ENCODE measurements at regions not wholly inside any gene's neighbourhood (a gene's known extent, or its start where the extent isn't known, plus 50 kb on each side); places are given as distances from the start of the nearest gene placed in this dataset.

DNA sequence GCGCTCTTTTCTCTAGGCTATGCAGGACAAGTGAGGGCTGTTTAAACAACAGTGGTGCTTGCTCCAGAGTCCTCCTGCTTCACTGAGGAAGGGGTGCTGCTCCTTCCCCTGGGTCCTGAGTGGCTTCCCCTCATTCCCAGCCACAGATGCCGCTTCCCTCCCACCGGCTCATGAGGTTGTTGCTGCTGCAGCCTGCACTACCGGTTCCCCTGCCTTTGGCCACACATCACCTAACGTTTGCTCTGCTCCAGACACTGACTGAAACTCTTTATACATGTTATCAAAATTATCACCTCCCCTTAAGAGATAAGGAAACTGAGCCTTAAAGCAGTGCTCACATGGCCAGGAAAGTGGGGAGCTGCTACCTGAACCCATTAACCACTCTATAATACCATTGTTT lies 130.8 kb upstream of the LGALSL start:
- TF ChIP-seq POLR2AphosphoS5 (IDR thresholded peaks at IDR 0.05; ENCODE audit: low read depth) (no peak), EZH2 (IDR thresholded peaks at IDR 0.05; ENCODE audit: low read depth, unreplicated experiment) (no peak), ZNF114 (CRISPR knock-in tag; IDR thresholded peaks at IDR 0.05) (no peak), STAT1 (IDR thresholded peaks at IDR 0.05; ENCODE audit: unreplicated experiment) (no peak), ZNF331 (CRISPR knock-in tag; IDR thresholded peaks at IDR 0.05; ENCODE audit: low read depth) (no peak), EZH2phosphoT487 (IDR thresholded peaks at IDR 0.05; ENCODE audit: unreplicated experiment) (no peak), JUNB (IDR thresholded peaks at IDR 0.05; ENCODE audit: unreplicated experiment) (no peak), CREB1 (CRISPR knock-in tag; IDR thresholded peaks at IDR 0.05; ENCODE audit: low read depth) (no peak), NANOG (IDR thresholded peaks at IDR 0.05; ENCODE audit: borderline replicate concordance) (no peak)
- TF ChIP-seq, protein P1, sequence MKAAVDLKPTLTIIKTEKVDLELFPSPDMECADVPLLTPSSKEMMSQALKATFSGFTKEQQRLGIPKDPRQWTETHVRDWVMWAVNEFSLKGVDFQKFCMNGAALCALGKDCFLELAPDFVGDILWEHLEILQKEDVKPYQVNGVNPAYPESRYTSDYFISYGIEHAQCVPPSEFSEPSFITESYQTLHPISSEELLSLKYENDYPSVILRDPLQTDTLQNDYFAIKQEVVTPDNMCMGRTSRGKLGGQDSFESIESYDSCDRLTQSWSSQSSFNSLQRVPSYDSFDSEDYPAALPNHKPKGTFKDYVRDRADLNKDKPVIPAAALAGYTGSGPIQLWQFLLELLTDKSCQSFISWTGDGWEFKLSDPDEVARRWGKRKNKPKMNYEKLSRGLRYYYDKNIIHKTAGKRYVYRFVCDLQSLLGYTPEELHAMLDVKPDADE (IDR thresholded peaks at IDR 0.05), result no peak
- TF ChIP-seq, protein P2, sequence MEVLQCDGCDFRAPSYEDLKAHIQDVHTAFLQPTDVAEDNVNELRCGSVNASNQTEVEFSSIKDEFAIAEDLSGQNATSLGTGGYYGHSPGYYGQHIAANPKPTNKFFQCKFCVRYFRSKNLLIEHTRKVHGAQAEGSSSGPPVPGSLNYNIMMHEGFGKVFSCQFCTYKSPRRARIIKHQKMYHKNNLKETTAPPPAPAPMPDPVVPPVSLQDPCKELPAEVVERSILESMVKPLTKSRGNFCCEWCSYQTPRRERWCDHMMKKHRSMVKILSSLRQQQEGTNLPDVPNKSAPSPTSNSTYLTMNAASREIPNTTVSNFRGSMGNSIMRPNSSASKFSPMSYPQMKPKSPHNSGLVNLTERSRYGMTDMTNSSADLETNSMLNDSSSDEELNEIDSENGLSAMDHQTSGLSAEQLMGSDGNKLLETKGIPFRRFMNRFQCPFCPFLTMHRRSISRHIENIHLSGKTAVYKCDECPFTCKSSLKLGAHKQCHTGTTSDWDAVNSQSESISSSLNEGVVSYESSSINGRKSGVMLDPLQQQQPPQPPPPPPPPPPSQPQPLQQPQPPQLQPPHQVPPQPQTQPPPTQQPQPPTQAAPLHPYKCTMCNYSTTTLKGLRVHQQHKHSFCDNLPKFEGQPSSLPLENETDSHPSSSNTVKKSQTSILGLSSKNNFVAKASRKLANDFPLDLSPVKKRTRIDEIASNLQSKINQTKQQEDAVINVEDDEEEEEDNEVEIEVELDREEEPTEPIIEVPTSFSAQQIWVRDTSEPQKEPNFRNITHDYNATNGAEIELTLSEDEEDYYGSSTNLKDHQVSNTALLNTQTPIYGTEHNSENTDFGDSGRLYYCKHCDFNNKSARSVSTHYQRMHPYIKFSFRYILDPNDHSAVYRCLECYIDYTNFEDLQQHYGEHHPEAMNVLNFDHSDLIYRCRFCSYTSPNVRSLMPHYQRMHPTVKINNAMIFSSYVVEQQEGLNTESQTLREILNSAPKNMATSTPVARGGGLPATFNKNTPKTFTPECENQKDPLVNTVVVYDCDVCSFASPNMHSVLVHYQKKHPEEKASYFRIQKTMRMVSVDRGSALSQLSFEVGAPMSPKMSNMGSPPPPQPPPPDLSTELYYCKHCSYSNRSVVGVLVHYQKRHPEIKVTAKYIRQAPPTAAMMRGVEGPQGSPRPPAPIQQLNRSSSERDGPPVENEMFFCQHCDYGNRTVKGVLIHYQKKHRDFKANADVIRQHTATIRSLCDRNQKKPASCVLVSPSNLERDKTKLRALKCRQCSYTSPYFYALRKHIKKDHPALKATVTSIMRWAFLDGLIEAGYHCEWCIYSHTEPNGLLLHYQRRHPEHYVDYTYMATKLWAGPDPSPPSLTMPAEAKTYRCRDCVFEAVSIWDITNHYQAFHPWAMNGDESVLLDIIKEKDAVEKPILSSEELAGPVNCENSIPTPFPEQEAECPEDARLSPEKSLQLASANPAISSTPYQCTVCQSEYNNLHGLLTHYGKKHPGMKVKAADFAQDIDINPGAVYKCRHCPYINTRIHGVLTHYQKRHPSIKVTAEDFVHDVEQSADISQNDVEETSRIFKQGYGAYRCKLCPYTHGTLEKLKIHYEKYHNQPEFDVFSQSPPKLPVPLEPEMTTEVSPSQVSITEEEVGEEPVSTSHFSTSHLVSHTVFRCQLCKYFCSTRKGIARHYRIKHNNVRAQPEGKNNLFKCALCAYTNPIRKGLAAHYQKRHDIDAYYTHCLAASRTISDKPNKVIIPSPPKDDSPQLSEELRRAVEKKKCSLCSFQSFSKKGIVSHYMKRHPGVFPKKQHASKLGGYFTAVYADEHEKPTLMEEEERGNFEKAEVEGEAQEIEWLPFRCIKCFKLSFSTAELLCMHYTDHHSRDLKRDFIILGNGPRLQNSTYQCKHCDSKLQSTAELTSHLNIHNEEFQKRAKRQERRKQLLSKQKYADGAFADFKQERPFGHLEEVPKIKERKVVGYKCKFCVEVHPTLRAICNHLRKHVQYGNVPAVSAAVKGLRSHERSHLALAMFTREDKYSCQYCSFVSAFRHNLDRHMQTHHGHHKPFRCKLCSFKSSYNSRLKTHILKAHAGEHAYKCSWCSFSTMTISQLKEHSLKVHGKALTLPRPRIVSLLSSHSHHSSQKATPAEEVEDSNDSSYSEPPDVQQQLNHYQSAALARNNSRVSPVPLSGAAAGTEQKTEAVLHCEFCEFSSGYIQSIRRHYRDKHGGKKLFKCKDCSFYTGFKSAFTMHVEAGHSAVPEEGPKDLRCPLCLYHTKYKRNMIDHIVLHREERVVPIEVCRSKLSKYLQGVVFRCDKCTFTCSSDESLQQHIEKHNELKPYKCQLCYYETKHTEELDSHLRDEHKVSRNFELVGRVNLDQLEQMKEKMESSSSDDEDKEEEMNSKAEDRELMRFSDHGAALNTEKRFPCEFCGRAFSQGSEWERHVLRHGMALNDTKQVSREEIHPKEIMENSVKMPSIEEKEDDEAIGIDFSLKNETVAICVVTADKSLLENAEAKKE (CRISPR knock-in tag; IDR thresholded peaks at IDR 0.05), result no peak
- TF ChIP-seq, protein P3, sequence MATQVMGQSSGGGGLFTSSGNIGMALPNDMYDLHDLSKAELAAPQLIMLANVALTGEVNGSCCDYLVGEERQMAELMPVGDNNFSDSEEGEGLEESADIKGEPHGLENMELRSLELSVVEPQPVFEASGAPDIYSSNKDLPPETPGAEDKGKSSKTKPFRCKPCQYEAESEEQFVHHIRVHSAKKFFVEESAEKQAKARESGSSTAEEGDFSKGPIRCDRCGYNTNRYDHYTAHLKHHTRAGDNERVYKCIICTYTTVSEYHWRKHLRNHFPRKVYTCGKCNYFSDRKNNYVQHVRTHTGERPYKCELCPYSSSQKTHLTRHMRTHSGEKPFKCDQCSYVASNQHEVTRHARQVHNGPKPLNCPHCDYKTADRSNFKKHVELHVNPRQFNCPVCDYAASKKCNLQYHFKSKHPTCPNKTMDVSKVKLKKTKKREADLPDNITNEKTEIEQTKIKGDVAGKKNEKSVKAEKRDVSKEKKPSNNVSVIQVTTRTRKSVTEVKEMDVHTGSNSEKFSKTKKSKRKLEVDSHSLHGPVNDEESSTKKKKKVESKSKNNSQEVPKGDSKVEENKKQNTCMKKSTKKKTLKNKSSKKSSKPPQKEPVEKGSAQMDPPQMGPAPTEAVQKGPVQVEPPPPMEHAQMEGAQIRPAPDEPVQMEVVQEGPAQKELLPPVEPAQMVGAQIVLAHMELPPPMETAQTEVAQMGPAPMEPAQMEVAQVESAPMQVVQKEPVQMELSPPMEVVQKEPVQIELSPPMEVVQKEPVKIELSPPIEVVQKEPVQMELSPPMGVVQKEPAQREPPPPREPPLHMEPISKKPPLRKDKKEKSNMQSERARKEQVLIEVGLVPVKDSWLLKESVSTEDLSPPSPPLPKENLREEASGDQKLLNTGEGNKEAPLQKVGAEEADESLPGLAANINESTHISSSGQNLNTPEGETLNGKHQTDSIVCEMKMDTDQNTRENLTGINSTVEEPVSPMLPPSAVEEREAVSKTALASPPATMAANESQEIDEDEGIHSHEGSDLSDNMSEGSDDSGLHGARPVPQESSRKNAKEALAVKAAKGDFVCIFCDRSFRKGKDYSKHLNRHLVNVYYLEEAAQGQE (IDR thresholded peaks at IDR 0.05; ENCODE audit: unreplicated experiment), result no peak
- TF ChIP-seq, protein P4, sequence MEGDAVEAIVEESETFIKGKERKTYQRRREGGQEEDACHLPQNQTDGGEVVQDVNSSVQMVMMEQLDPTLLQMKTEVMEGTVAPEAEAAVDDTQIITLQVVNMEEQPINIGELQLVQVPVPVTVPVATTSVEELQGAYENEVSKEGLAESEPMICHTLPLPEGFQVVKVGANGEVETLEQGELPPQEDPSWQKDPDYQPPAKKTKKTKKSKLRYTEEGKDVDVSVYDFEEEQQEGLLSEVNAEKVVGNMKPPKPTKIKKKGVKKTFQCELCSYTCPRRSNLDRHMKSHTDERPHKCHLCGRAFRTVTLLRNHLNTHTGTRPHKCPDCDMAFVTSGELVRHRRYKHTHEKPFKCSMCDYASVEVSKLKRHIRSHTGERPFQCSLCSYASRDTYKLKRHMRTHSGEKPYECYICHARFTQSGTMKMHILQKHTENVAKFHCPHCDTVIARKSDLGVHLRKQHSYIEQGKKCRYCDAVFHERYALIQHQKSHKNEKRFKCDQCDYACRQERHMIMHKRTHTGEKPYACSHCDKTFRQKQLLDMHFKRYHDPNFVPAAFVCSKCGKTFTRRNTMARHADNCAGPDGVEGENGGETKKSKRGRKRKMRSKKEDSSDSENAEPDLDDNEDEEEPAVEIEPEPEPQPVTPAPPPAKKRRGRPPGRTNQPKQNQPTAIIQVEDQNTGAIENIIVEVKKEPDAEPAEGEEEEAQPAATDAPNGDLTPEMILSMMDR (conservative IDR thresholded peaks at IDR 0.05; ENCODE audit: low read depth in 2 of 2), result no peak
- Histone ChIP-seq H3K4me3 (no peak overlapping the region), H4K20me1 (replicated peaks; ENCODE audit: insufficient read depth) (no peaks in the 10 kb centered on the region), H3K9me2 (ENCODE audit: insufficient read depth) (peaks cover 10% of the 10 kb centered on the region; the same call in 1 of the 2 replicates), H2AFZ (no peak overlapping the region), H3K27me3 (ENCODE audit: insufficient read depth) (no peaks in the 10 kb centered on the region), H3K79me2 (replicated peaks; ENCODE audit: insufficient read depth) (no peaks in the 10 kb centered on the region), H3F3A (replicated peaks; ENCODE audit: low read depth) (0 out of 2 replicates have a peak, but pooled peaks cover 4% of the 10 kb centered on the region), H3K4me1 (ENCODE audit: insufficient read depth) (peaks cover 19% of the 10 kb centered on the region), H3K36me3 (ENCODE audit: insufficient read depth) (no peaks in the 10 kb centered on the region), H3K4me2 (no peak overlapping the region), H3K27ac (ENCODE audit: low read depth) (no peak overlapping the region)
- ATAC-seq, result no peak
- no peak overlapping the region for H3K4me3 Mint-ChIP-seq
- DNase-seq (ENCODE audit: low spot score), result no peak
- no peaks in the 10 kb centered on the region; the same call in 2 of the 3 replicates for H3K9me3 Mint-ChIP-seq
- peaks cover 14% of the 10 kb centered on the region for H3K27me3 Mint-ChIP-seq (ENCODE audit: insufficient read depth, low read depth, poor library complexity)
- no peaks in the 10 kb centered on the region for H3K36me3 Mint-ChIP-seq (ENCODE audit: low read depth)
- H3K27ac Mint-ChIP-seq, result no peak overlapping the region
- peaks cover 27% of the 10 kb centered on the region for H3K4me1 Mint-ChIP-seq

Measured in GM23338 (cell line).